NCI-H69 (cell line): ENCODE measurements at regions not wholly inside any gene's neighbourhood (a gene's known extent, or its start where the extent isn't known, plus 50 kb on each side); places are given as distances from the start of the nearest gene placed in this dataset.
A peak's percentile ranks its signal among the peaks of the same experiment; 100 is the strongest.
"Not testable (repeated sequence)": the region's sequence is repeated elsewhere in the genome, so short reads cannot be mapped to it uniquely, and the experiment has no call there.

Source experiments
- DNase-seq: peaks from one replicate; lab custom pipeline; 2025; lab: John Stamatoyannopoulos, UW

- no peak for DNase-seq
Measured at GRCh38 chr20:63145156-63145555, 70.8 kb downstream of the YTHDF1 start.

GRCh38 chr20:63142933-63143332 lies 73.0 kb downstream of the YTHDF1 start:
- no peak for DNase-seq

DNA sequence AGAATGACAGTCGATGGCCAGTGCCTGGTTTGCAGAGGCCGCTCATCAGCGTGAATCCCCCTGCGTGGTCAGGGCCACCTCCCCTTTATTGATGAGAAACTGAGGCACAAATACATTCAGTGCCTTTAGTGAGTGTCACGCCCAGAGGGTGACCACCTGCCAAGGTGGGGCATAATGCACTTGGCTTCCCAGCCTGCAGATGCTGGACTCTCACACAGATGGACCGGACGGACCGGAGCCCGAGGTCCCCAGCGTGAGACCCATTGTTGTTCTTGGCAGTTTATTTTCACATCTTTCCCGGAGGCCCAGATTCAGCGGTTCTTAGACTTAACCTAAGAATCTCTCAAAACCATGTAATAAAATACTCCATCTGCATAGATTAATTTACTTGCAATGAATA lies 74.4 kb downstream of the YTHDF1 start:
- no peak for DNase-seq

DNA sequence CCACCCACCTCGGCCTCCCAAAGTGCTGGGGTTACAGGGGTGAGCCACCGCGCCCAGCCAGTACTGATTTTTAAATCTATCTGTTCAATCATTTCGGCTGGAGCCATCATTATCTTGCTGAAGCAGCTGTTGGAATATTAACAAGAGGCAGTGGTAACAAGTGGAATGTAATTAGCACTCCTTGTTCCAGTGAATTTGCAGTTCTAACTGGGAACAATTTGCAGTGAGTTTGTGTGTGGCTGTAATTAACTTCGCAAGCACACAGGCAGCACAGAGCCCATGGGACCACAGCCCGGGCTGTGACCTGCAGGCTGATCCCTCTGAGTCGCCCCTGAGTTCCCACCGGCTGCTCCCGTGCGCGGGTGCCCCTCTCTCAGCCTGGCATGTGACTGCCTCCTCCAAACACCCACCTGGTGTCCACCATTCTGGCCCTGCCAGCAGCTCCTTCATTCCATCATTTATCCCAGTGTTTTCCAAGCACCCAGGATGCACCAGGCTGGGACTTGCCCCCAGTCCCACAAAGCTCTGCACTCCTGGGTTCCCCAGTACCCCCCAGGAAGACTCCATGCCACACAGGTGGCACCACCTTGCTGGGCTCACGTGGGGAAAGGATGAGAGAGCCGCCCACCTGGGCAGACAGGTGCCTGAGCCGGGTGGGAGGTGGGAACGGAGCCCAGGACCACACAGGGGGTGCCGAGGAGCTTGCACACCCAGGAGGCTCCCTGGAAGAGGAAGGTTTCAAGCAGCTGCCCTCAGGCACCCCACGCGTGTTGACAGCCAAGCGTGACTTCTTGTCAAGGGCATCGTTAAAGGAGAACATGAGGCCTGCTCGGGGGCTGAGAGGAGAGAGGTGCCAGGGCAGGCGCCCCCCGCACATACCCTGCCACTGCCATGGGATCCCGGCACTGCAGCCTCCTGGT lies 75.2 kb downstream of the YTHDF1 start:
- peak; percentile 6 for DNase-seq

- DNase-seq = no peak
Measured at GRCh38 chr20:63139837-63140236, 76.1 kb downstream of the YTHDF1 start.

DNA sequence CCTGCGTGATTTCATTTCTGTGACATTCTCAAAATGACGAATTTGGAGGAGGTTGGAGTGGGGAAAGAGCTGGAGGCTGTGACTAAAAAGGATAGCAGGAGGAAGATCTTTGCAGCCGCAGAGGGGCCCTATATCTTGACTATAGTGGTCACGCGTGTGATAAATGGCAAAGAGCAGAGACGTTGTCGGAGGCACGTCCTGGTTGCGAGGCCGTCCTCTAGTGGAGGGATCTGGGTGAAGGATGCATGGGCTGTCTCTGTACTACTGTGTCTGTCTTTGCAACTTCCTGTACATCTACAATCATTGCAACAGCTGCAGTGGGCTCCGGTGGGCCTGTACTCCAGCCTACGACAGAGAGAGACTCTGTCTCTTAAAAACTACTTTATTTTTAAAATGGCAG lies 76.6 kb downstream of the YTHDF1 start:
- no peak for DNase-seq

- DNase-seq = no peak
Measured at GRCh38 chr20:63138855-63139341, 77.0 kb downstream of the YTHDF1 start.

DNA sequence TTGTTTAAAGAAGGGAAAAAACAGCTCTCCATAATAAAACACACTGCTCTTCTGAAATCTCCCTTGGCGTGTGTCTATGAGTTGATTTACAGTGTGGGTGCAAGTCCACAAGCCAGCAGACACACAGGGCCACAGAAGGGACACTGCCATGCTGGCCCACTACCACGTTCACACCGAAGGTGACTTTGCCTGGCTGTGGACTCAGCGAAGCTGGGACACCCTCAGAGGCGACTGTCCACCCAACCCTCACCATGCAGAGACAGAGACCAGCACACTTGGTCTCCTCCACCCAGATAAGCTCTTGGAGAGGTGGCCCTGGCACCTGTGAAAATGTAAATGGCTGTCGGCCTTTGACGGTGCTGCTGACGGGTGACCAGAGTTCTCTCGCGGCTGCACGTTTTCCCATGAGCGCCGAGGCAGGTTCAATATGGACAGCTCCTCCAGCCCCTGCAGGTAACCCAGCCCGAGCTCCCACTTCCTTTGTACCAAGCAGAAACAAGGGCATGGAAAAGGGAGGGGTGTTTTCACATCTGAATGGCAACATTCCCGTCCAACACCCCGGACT lies 78.0 kb downstream of the YTHDF1 start:
- no peak for DNase-seq

DNA sequence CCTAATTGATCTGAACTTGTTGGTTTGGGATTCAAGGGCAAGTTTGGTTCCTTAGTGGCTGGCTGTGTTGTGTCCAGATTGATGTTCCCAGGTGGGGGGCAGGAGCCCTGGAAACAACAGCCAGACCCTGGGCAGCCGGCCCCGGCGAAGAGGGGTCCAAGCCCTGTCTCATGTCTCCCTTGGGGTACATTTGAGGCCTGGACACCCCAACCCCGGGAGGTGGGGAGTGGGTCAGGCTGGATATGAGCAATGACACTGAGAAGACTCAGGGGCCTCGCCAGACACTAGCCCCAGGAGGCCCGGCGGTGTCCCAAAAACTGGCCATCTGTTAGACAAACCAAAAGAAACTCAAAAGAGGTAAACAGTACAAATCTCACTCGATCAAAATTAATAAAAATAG lies 79.6 kb downstream of the YTHDF1 start:
- no peak for DNase-seq

DNA sequence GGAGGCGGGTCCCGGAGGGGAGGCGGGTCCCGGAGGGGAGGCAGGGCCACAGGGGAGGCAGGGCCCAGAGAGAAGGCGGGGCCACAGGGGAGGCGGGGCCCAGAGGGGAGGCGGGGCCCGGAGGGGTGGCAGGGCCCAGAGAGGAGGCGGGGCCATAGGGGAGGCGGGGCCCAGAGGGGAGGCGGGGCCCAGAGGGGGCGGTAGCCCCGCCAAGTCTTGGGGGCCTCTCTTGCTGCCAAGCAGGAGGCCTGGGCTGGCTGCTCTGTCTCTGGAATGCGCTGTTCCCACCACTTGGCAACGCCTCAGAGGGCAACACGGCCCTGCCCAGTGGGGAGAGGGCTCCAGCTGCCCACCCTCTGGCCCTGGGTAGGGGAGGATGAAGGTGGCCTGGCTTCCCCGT lies 80.5 kb downstream of the YTHDF1 start:
- no peak for DNase-seq

- not testable (repeated sequence) for DNase-seq
Measured at GRCh38 chr20:63134711-63135361, 81.1 kb downstream of the YTHDF1 start.

- DNase-seq = no peak
Measured at GRCh38 chr20:63134201-63134612, 81.7 kb downstream of the YTHDF1 start.

GRCh38 chr20:63133481-63134091 lies 82.3 kb downstream of the YTHDF1 start:
- DNase-seq = no peak

DNA sequence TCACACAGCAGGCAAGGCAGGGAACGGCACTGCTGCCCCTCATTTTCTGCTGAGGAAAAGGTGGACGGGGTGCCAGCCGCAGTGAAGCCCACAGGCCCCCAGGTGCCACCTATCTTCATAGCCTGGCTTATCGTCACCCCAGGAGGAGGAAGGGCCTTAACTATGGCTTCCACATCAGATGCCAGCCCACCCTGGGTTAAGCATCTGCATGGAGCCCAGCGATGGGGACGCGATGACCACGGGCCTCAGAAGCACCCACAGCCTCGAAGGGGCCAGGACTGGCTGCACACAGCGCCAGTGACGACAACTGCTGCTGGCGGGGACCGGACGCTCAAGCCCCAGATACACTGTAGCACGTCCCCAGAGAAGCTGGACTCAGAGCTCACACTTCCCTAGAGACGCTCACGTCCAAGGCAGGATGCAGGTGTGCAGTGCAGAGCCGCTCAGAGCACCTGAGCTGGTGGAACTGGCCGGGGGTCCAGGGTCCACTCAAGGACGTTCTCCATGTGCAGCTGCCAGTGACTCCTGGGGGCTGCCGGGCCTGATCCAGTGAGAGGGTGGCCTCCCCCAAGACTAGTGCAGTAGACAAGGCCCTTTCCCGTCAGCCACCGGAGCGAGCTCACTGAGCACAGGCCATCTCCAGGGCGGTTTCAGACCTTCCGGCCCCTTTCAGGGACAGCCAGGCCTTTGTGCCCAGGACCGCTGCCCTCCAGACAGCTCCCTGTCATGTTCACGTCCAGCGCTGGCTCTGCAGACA lies 83.0 kb downstream of the YTHDF1 start:
- no peak for DNase-seq

DNA sequence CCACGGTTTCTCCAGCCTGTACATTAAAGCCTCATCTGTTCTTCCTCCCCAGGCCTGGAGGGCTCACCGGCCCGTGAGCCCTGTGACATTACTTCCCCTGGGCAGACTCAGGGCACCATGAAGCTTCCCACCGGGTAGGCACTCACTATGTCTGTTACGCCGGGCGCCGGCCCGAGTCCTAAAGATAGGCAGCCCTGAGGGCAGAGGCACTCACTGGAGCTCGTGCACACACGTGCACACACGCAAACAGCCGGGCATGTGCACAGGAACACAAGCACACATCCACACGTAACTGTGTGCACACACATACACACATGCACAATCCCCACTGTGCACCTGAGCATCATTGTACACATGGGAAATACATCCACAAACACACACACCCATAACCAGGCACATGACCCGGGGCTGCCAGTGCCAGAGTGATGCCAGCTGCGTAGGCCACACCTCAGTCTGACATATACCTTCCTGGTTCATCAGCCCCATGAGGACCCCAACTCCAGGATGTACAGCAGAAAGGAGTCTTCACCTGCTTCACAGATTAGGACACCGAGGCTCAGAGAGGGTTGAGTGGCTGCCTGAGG lies 83.7 kb downstream of the YTHDF1 start:
- DNase-seq = no peak

DNA sequence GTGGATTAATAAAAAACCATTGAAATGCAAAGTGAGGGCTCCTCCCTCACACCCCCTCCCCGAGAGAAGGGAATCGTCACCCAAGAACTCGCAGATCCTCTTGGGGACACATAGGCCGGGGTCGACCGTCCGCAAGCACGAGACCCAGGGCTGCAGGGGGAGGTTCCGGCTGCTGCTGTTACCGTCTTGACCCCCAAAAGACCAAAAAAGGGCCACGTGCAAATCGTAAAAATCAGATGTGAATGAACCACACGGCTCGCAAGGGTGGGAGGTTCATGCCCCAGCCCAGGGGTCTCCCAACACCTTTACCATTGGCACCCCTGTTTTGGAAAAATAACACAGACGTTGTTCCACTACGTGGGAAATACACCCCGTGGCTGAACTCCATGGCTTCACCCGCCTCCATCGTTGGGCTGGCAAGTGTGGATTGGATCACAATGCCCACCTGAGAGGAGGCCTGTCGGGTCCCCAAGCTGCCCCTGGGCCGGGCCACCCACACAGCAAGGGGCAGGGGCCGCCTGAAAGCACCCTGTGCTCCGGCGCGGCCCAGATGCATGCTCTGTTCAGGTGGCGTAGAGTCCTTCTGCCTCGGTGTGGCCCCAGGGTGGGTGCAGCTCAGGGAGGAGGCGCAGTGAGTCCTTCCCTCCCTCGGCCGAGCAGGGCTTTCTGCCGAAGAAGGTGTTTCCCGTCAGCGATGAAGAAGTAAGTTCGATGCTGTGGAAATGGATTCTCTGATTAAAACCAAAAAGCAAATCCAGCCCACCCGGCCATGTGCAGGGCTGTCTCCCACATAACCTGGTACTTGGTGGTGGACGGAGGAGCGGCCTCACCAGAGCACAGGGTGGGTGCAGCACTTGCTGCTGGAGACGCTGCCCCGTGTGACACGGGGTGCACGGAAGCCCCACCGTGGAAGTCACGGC lies 85.0 kb downstream of the YTHDF1 start:
- no peak for DNase-seq

GRCh38 chr20:63129991-63130657 lies 85.8 kb downstream of the YTHDF1 start:
- peak; percentile 30 for DNase-seq

DNA sequence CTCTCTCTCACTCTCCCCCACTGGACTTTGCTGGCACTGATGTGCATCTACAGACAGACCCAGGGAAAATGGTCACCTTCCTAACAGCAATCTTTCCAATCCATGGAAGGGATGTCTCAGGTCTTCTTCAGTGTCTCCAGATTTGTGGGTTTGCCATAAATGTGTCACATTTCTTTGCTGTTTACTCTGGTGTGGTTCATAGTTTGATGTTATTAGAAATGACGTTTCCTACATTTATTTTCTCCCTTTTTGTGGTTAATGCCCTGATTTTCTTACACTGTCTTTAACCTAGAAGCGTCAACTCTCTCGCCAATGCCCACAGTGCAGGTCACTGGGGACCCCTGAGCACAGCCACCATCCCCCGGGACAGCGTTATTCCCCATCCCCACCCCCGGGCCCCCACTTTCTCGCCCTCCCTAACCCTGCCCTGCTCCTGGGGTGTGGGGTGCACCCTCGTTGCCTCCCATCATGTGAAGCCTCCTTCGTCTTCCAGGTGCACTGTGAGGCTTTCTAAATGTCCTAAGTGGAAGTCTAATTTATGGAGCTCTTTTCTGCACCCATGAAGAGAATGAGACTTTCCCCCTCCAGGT lies 86.5 kb downstream of the YTHDF1 start:
- no peak for DNase-seq

DNA sequence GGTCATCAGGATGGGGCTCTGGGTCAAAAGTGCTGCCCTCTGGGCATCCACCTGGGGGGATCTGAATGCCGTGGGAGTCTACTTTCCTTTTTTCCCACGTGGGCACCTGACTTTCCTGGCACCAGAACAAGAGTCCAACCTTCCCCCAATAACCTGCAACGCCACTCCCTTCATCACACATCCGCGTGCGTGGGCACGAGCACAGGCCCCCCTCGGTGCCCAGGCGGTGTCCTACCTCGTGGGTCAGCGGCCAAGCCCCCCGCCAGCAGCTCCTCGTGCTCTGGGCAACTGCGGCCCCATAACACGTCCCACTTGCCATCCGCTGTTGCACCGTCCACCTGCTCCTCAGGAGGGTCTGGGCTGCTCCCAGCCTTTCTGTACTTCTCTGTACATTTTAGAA lies 87.0 kb downstream of the YTHDF1 start:
- no peak for DNase-seq
